Nephron (organoid): ENCODE measurements at regions not wholly inside any gene's neighbourhood (a gene's known extent, or its start where the extent isn't known, plus 50 kb on each side); places are given as distances from the start of the nearest gene placed in this dataset.

Source experiments
- H3K27ac Mint-ChIP-seq, 3 experiments: 2 replicates each; pipeline ENCODE4 v1.8.0; 2020; ENCODE audit warnings: mixed read lengths in 3 of 3, mild to moderate bottlenecking in 2 of 3, moderate library complexity in 1 of 3
- H3K27me3 Mint-ChIP-seq: 2 replicates; pipeline ENCODE4 v1.8.0; 2021; ENCODE audit warnings: low read depth, mild to moderate bottlenecking, moderate library complexity, mixed read lengths
- H3K36me3 Mint-ChIP-seq: 2 replicates; pipeline ENCODE4 v1.8.0; 2020; ENCODE audit warnings: low read depth, mixed read lengths
- H3K4me1 Mint-ChIP-seq: 2 replicates; pipeline ENCODE4 v1.8.0; 2020; ENCODE audit warnings: mixed read lengths
- H3K4me3 Mint-ChIP-seq, 3 experiments: 2 replicates each; pipeline ENCODE4 v1.8.0; 2020; ENCODE audit warnings: mild to moderate bottlenecking in 3 of 3, mixed read lengths in 3 of 3, moderate library complexity in 2 of 3
- H3K9me3 Mint-ChIP-seq: 2 replicates; pipeline ENCODE4 v1.8.0; 2020; ENCODE audit warnings: mixed read lengths
- CTCF ChIP-seq, 3 experiments: fragments of 200-600 bp; sonication (generic); IDR thresholded peaks; one replicate each; pipeline ENCODE4 v1.5.0; 2021; ENCODE audit warnings: antibody characterized with exemption in 3 of 3; ENCODE audit not compliant: unreplicated experiment in 3 of 3

- H3K9me3 Mint-ChIP-seq, result peaks cover 2% of the 10 kb centered on the region
- no peaks in the 10 kb centered on the region for H3K36me3 Mint-ChIP-seq
- peaks cover 4% of the 10 kb centered on the region for H3K4me1 Mint-ChIP-seq
- no peak overlapping the region for H3K4me3 Mint-ChIP-seq
- no peak overlapping the region for H3K27ac Mint-ChIP-seq
- no peak for TF ChIP-seq CTCF (IDR thresholded peaks at IDR 0.05; ENCODE audit: unreplicated experiment in 3 of 3)
- no peaks in the 10 kb centered on the region for H3K27me3 Mint-ChIP-seq
Observed at GRCh38 chr15:70556779-70557178, 206.6 kb downstream of the UACA start.

DNA sequence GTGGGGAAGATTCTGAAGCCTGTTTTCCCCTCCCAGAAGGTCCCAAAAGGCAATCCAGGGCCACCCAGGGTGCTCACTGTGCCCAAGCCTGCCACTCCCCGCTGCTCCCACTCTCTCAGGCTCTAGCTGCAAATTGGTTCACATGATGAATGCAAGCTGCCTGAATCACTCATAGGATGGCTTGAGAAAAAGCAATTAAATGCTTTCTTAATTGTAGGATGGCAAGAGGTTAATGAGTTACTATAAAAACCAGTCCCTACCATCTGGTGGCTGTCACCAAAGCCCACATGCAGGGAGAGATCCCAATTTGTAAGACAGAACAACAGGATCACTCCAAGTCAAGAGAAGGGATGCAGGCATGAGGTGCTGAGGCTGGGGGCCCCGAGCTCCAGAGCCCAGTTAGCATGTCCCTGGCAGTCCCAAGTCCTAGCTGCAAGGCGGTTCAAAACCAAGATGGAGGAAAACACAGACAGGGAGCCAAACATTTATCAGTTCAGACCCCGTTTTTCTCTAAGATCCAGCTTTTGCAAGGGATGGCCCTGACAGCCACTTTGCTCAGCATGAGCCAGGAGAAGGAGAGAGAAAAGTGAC lies 207.1 kb downstream of the UACA start:
- no peaks in the 10 kb centered on the region for H3K27me3 Mint-ChIP-seq
- H3K36me3 Mint-ChIP-seq, result no peaks in the 10 kb centered on the region
- no peak overlapping the region for H3K4me3 Mint-ChIP-seq
- H3K4me1 Mint-ChIP-seq, result peaks cover 4% of the 10 kb centered on the region
- TF ChIP-seq CTCF (IDR thresholded peaks at IDR 0.05; ENCODE audit: unreplicated experiment in 3 of 3), result no peak
- no peak overlapping the region for H3K27ac Mint-ChIP-seq
- peaks cover 7% of the 10 kb centered on the region for H3K9me3 Mint-ChIP-seq

DNA sequence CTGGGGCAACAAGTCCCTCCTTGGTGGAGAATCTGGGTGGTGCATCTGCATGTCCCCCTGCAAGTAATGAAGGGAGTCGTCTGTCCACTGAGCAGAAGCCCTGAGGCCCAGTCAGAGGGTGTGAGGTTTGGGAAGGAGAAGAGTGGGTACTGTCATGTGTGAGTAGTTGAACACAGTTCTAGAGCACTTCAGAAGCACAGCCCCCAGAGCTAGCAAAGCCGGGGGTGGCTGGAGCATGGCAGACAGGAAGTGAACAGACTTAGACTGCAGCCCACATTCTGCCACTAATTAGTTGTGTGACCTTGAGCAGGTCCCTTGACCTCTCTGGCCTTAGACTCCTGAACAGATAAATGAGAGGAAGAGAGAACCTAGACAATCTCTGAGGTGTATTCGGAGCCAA lies 207.6 kb downstream of the UACA start:
- Mint-ChIP-seq H3K36me3 (no peaks in the 10 kb centered on the region), H3K4me1 (peaks cover 4% of the 10 kb centered on the region), H3K27me3 (no peaks in the 10 kb centered on the region), H3K9me3 (peaks cover 7% of the 10 kb centered on the region), H3K27ac (no peak overlapping the region), H3K4me3 (no peak overlapping the region)
- no peak for TF ChIP-seq CTCF (IDR thresholded peaks at IDR 0.05; ENCODE audit: unreplicated experiment in 3 of 3)

GRCh38 chr15:70547846-70548487 lies 215.4 kb downstream of the UACA start:
- peaks cover 7% of the 10 kb centered on the region for H3K9me3 Mint-ChIP-seq
- H3K4me1 Mint-ChIP-seq, result no peaks in the 10 kb centered on the region
- no peak overlapping the region for H3K4me3 Mint-ChIP-seq
- H3K27ac Mint-ChIP-seq, result no peak overlapping the region
- H3K36me3 Mint-ChIP-seq, result no peaks in the 10 kb centered on the region
- no peaks in the 10 kb centered on the region for H3K27me3 Mint-ChIP-seq
- TF ChIP-seq CTCF (IDR thresholded peaks at IDR 0.05; ENCODE audit: unreplicated experiment in 3 of 3), result no peak

DNA sequence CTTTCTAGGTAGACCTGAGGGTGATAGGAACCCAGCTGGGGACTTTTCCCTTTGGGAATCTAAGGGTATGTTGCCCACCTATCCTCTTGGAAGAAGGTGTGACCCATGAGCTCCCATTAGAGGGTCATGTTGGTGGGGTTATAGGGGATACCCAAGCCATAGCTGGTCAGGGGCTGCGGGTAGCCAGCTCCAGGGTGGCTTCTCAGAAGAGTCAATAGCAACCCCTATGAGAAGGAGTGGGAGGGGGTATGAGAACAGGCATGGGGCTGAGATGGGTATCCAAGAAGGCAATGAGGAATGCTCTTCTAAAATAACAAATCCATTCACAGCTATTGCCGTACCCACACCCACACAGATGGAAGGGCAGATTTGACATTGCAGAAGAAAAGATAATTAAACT lies 217.8 kb downstream of the UACA start:
- TF ChIP-seq CTCF (IDR thresholded peaks at IDR 0.05; ENCODE audit: unreplicated experiment in 3 of 3), result no peak
- peaks cover 4% of the 10 kb centered on the region for H3K27me3 Mint-ChIP-seq
- H3K27ac Mint-ChIP-seq, result no peak overlapping the region
- no peak overlapping the region for H3K4me3 Mint-ChIP-seq
- H3K9me3 Mint-ChIP-seq, result no peaks in the 10 kb centered on the region
- H3K4me1 Mint-ChIP-seq, result no peaks in the 10 kb centered on the region
- H3K36me3 Mint-ChIP-seq, result no peaks in the 10 kb centered on the region

DNA sequence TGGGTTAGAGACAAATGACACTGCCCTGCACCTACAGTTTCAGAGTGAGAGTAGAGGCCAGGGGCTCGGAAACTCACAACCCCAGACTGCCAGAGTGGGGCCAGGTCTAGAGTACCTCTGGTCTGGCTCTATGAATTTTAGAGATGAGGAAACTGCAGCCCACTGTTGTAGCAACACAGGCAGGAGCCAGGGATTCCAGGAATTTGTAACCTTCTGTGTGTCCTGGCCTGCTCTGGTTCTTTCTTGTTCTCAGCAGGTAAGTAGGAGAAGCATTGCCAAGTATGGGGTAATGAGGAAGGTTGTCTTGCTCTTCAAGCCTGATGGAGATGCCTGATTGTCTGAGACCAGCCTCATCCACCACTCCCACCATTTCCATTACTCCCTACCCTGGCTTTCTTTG lies 221.8 kb downstream of the UACA start:
- TF ChIP-seq CTCF (IDR thresholded peaks at IDR 0.05; ENCODE audit: unreplicated experiment in 3 of 3), result no peak
- no peaks in the 10 kb centered on the region for H3K9me3 Mint-ChIP-seq

More for the DNA sequence above, 221.8 kb downstream of the UACA start:
- H3K36me3 Mint-ChIP-seq, result no peaks in the 10 kb centered on the region
- no peak overlapping the region for H3K27ac Mint-ChIP-seq
- H3K27me3 Mint-ChIP-seq, result peaks cover 17% of the 10 kb centered on the region
- no peak overlapping the region for H3K4me3 Mint-ChIP-seq
- no peaks in the 10 kb centered on the region for H3K4me1 Mint-ChIP-seq
